Non-pigmented ciliary epithelial cell (primary cell): ENCODE measurements at regions not wholly inside any gene's neighbourhood (a gene's known extent, or its start where the extent isn't known, plus 50 kb on each side); places are given as distances from the start of the nearest gene placed in this dataset.
"Not testable (repeated sequence)": the region's sequence is repeated elsewhere in the genome, so short reads cannot be mapped to it uniquely, and the experiment has no call there.

Experiments used
- DNase-seq: peaks from one replicate; pipeline ENCODE4 v3.0.0-alpha.2; 2010; ENCODE audit warnings: low read depth

- no peak for DNase-seq
Measured at GRCh38 chr11:80346353-80347059, 905.7 kb upstream of the TENM4 start.

GRCh38 chr11:80343436-80343835 is 902.6 kb upstream of the TENM4 start:
- DNase-seq: no peak

DNA sequence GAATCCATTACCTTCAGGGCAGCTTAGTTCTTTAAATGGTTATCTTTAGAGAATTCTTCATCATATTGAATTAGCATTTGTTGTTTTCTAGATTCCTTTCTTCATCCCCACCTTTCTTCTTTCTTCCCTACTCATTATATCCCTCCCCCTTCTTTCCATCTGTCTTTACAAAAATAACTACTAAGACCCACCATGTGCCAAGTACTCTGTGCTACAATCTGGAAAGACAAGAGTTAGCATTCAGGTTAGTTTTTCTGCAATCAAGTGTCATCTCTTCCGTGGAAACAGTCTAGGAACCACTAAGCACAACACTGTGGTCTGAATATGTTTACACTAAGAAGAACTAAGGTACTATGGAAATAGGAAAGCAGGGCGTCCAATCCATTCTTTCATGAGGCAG is 897.4 kb upstream of the TENM4 start:
- DNase-seq: no peak

DNA sequence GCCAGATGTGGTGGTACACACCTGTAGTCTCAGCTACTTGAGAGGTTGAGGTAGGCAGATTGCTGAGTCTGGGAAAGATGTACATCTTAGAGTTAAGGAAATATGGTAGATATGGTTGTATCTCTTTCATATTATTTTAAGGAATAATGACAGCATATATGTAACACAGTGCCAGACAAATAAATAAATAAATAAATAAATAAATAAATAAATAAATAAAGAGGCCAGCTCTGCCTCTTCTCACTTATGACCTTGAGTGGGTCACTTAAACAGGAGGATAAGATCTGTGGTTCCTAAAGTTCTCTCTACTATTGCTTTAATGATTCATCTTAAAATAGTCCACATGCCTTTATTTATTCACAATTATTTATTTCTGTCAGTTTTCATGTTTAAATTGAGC is 890.9 kb upstream of the TENM4 start:
- no peak for DNase-seq

DNA sequence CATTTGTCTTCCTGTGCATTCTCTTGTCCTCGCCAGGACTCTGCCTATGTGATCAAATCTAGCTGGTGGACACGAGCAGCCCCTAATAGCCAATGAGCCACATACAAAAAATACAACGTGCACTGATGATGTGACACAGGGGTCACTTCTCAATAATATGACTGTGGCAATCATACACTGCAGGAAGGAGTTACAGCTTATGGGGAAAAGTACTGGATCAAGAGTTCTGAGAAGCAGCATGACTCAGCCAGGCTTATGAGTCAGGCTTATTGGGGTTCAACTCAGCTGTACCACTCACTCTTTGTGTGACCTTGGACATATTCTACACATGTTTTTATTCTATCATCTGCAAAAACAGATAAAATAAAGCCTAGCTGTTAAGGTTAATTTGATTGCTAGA is 889.4 kb upstream of the TENM4 start:
- DNase-seq: peak; percentile 34

DNA sequence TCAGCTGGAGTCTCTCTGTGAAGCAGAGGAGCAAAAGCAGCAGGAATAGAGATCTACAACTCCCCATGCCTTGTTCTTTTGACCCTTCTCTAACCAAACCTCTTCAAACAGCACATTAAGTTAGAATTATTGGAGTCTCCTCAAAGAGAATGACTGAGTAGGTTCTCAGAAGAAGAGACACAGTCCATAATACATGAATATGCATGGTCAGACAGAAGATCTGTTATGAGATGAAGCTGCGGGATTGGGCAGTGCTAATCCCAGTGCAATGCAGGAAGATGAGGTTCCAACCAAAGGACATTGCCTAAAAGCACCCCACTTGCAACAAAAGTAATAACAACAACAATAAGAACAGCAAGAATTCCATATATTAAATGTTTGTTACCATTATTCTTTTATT is 887.9 kb upstream of the TENM4 start:
- no peak for DNase-seq

GRCh38 chr11:80327956-80328614 is 887.3 kb upstream of the TENM4 start:
- DNase-seq: no peak

GRCh38 chr11:80321786-80322185 is 881.0 kb upstream of the TENM4 start:
- no peak for DNase-seq

- DNase-seq: no peak
Measured at GRCh38 chr11:80320765-80321164, 879.9 kb upstream of the TENM4 start.

DNA sequence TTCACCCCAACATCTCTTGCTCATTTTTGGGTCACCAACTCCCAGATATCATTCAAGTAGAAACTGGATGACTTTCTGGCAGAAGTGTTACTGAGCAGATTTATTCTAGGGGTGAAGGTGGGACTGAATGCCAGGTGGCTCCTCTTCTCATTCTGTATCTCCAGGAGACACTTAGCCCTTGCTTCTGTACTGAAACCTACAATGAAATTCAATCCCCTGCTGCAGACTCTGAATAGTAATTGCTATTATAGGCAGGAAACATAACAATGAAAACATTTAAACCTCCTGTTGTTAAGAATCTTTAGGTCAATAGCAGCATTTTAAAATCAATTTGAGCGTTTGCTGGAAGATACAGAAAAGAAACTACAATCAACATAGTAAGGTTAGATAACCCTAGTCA is 879.4 kb upstream of the TENM4 start:
- DNase-seq: no peak

DNA sequence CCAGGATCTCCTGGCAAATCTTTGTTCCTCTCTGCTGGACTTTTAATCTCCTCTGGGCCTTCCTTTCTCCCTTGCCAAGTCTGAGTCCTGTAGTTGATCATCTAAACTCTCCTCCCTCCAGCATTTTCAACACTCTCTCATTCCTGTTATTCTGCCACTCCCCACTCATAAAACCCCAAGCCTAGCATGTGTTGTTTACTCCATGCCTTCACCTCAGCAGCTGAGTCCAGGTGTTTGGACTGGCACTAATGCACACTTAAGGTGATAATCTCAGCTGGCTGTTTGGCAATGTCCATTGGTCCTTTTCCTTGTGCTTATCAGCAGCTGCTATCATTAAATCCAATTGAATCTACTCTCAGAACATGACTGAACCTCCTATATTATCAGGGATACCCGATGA is 876.8 kb upstream of the TENM4 start:
- DNase-seq: no peak

- DNase-seq: no peak
Measured at GRCh38 chr11:80315200-80315599, 874.4 kb upstream of the TENM4 start.

GRCh38 chr11:80309301-80309700 is 868.5 kb upstream of the TENM4 start:
- no peak for DNase-seq

- DNase-seq: no peak
Measured at GRCh38 chr11:80307676-80308075, 866.8 kb upstream of the TENM4 start.

- peak; percentile 23 for DNase-seq
Measured at GRCh38 chr11:80297858-80298632, 857.2 kb upstream of the TENM4 start.

DNA sequence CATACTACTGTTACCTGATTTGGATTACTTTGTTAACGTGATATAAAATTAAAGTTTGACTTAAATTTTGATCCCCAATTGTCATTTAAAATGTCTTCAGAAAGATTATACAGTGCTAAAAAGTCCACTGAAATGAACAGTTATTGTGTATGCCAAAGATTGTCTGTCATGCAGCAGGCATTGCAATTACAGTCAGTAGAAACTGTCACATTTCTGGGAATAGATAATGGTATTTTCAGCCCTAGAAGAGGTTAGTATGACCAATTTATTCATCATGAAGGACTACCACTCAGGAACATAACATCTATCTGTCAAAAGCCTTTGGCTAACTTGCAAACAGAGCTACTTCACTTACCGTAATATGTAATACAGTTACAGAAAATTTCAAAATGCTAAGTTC is 852.5 kb upstream of the TENM4 start:
- no peak for DNase-seq

DNA sequence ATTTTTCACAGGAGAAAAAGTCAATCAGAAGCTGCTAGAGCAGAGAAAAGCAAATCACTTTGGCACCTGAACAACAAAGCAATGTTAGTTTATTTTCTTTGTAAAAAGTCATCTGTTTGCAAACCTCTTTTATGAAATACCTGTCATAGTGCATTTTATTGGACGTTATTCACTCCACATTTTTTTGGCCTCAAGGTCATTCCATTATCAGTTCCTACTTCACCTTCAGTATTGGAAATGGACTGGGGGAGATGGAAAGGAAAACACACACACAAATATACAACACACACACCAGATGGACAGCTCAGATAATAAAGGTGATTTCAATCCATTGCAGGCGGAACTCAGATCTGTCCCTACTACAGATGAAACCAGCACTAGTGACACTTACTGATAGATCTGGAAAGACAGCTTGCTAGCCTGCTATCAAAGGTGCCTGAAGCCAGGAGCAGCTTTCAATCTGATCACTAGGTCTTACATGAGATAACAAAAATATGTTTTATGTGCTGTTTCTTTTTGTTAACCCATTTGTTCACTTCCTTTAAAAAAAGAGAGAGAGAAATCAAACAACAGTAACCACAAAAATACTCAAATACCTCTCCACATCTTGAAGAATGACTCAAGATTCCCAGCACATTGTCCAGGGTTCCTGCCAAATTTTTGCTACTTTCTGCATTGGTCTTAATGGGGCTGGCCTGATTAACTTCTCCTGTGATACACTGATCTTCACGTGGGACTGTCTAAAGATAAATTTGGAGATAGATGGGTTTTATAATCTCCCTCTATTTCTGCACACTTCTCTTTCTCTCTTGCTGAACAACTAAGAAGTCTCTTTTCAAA is 844.3 kb upstream of the TENM4 start:
- DNase-seq: no peak

DNA sequence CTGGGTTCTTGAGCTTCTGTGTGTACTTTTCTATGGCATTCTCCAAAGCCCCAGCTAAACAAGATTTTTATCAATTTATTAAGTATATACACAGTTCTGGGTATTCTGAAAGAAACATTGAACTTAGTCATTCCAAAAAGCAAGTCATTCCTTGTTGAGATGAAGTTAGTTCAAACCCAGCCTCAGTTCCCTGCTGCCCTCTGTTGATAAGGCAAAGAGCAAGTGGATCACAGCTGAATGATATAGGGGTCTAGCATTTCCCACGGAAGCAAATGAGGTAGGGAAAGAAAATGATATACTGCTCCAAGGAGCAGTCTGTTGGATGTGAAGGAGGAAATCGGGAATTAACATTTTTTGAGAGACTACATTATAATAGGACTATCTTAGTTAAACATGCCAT is 841.8 kb upstream of the TENM4 start:
- no peak for DNase-seq

DNA sequence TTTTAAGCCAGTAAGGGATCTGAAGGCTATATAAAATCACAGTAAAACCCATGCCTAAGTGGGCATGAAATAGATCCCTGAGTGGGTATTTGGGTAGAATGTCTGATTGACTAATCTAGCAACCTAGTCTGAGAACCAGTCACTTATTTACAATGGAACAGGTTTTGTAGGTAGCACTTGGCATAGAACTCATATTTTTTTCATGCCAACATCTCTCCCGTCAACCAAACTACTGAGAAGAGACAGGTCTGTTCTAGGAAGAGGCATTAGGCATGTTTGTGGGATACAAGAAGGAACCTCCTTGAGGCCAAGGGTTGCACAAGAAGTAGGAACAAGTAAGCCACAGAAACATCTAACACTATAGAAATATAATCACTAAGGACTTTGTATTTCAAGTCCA is 840.4 kb upstream of the TENM4 start:
- no peak for DNase-seq

DNA sequence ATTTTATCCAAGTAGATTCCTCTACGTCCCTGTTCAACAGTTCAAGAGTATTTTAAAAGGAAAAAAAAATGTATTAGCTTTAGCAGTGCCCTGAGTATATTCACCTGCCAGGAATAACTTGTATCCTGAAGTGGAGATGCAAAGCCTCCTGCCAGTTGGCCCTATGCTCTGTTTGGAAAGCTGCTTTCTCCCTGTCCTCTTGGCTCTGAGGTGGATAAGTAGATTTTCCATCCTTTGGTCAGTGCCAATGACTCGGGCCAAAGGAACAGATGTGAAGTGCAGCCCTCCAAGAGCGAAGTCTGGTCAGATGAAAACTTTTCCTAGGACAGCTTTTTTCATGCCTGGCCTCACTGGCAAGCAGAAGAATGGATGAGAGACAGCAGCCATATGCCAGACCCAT is 839.9 kb upstream of the TENM4 start:
- DNase-seq: no peak

GRCh38 chr11:80261776-80262175 is 820.9 kb upstream of the TENM4 start:
- DNase-seq: no peak

- not testable (repeated sequence) for DNase-seq
Measured at GRCh38 chr11:80257319-80258015, 816.6 kb upstream of the TENM4 start.
